OCI-LY3 (cell line): ENCODE measurements at regions not wholly inside any gene's neighbourhood (a gene's known extent, or its start where the extent isn't known, plus 50 kb on each side); places are given as distances from the start of the nearest gene placed in this dataset.

Source experiments
- H2AFZ ChIP-seq: fragments of 200-600, 300-600 bp; shearing (Covaris generic); 2 replicates; pipeline ENCODE4 v1.6.0; 2014; ENCODE audit warnings: antibody characterized with exemption, low read depth, low read length
- H3K27ac ChIP-seq: fragments of 200-600, 300-600 bp; sonication (generic); 2 replicates; pipeline ENCODE4 v1.5.1; 2014; ENCODE audit warnings: mild to moderate bottlenecking, low read length, moderate library complexity, mixed read lengths
- H3K27me3 ChIP-seq: fragments of 200-600, 300-600 bp; sonication (generic); 2 replicates; pipeline ENCODE4 v1.6.1; 2014; ENCODE audit warnings: low read depth, low read length, mixed read lengths
- H3K36me3 ChIP-seq: fragments of 200-600, 300-600 bp; sonication (generic); replicated peaks from 2 replicates; pipeline ENCODE3; 2014; ENCODE audit warnings: low read depth, low read length, mixed read lengths
- H3K4me1 ChIP-seq: fragments of 300-600, 200-600 bp; sonication (generic); 2 replicates; pipeline ENCODE4 v1.6.1; 2014; ENCODE audit warnings: low read length, mixed read lengths
- H3K4me2 ChIP-seq: fragments of 200-600, 300-600 bp; sonication (generic); 2 replicates; pipeline ENCODE4 v1.6.1; 2014; ENCODE audit warnings: low read length, mixed read lengths
- H3K4me3 ChIP-seq: fragments of 300-600, 200-600 bp; sonication (generic); 2 replicates; pipeline ENCODE4 v1.5.1; 2014; ENCODE audit warnings: antibody characterized with exemption, mild to moderate bottlenecking, low read length, moderate library complexity
- H3K79me2 ChIP-seq: fragments of 300-600, 200-600 bp; shearing (Covaris generic); 2 replicates; pipeline ENCODE4 v1.6.1; 2014; ENCODE audit warnings: mild to moderate bottlenecking, low read length, mixed read lengths
- H3K9ac ChIP-seq: fragments of 300-600, 200-600 bp; shearing (Covaris generic); 2 replicates; pipeline ENCODE4 v1.6.0; 2014; ENCODE audit warnings: mild to moderate bottlenecking, low read length, moderate library complexity
- H3K9me3 ChIP-seq: fragments of 200-600, 300-600 bp; shearing (Covaris generic); 2 replicates; pipeline ENCODE4 v1.6.1; 2014; ENCODE audit warnings: low read length, mixed read lengths; ENCODE audit not compliant: insufficient read depth
- H4K20me1 ChIP-seq: fragments of 200-600, 300-600 bp; sonication (generic); 2 replicates; pipeline ENCODE4 v1.6.1; 2016; ENCODE audit warnings: low read length, mixed read lengths; ENCODE audit not compliant: insufficient read depth
- EZH2phosphoT487 ChIP-seq: fragments of 200-600 bp; shearing (Covaris generic); IDR thresholded peaks from 2 replicates; pipeline ENCODE4 v1.6.1; 2018; ENCODE audit warnings: antibody characterized with exemption, mixed run types, low read depth
- TF ChIP-seq, protein P1 (sequence below): fragments of 200-600, 300-600 bp; sonication (generic); IDR thresholded peaks from 2 replicates; pipeline ENCODE4 v1.5.1; 2014; ENCODE audit warnings: antibody characterized with exemption, low read length, low read depth

DNA sequence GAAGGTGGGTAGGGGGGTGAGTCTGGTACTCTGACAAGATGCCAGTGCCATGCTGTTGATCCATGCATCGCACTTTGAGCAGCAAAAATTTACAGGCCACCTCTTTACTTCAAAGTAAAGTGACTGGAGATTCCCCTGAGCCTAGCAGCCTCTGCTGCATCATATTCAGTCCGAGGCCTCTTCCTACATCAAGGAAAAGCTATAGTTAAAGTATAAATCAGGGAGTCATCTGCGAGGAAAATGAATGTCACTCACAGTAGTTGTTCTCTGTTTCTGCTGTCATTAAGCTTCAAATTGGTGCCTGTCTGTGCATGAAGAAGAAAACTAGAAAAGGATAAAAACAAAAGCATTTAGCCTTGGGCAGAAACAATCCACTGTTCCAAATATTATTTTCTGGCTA, 706.2 kb downstream of the TBL1XR1 start:
- Histone ChIP-seq H3K9me3 (peaks cover 3% of the 10 kb centered on the region; the same call in 1 of the 2 replicates), H3K9ac (no peak overlapping the region), H3K36me3 (no peaks in the 10 kb centered on the region), H4K20me1 (no peaks in the 10 kb centered on the region), H2AFZ (no peak overlapping the region), H3K79me2 (no peaks in the 10 kb centered on the region), H3K4me2 (no peak overlapping the region), H3K4me1 (peaks cover 14% of the 10 kb centered on the region; the same call in 1 of the 2 replicates), H3K27ac (no peak overlapping the region), H3K27me3 (no peaks in the 10 kb centered on the region), H3K4me3 (no peak overlapping the region)
- TF ChIP-seq EZH2phosphoT487 = no peak
- TF ChIP-seq, protein P1, sequence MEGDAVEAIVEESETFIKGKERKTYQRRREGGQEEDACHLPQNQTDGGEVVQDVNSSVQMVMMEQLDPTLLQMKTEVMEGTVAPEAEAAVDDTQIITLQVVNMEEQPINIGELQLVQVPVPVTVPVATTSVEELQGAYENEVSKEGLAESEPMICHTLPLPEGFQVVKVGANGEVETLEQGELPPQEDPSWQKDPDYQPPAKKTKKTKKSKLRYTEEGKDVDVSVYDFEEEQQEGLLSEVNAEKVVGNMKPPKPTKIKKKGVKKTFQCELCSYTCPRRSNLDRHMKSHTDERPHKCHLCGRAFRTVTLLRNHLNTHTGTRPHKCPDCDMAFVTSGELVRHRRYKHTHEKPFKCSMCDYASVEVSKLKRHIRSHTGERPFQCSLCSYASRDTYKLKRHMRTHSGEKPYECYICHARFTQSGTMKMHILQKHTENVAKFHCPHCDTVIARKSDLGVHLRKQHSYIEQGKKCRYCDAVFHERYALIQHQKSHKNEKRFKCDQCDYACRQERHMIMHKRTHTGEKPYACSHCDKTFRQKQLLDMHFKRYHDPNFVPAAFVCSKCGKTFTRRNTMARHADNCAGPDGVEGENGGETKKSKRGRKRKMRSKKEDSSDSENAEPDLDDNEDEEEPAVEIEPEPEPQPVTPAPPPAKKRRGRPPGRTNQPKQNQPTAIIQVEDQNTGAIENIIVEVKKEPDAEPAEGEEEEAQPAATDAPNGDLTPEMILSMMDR = no peak

GRCh38 chr3:176490357-176490756, 706.9 kb downstream of the TBL1XR1 start:
- Histone ChIP-seq H2AFZ (no peak overlapping the region), H3K4me1 (peaks cover 14% of the 10 kb centered on the region; the same call in 1 of the 2 replicates), H3K27me3 (no peaks in the 10 kb centered on the region), H3K9ac (no peak overlapping the region), H3K4me2 (no peak overlapping the region), H3K4me3 (no peak overlapping the region), H3K9me3 (peaks cover 3% of the 10 kb centered on the region; the same call in 1 of the 2 replicates), H3K27ac (no peak overlapping the region), H3K79me2 (no peaks in the 10 kb centered on the region), H4K20me1 (no peaks in the 10 kb centered on the region), H3K36me3 (no peaks in the 10 kb centered on the region)
- TF ChIP-seq, protein P1 = no peak
- TF ChIP-seq EZH2phosphoT487 = no peak

DNA sequence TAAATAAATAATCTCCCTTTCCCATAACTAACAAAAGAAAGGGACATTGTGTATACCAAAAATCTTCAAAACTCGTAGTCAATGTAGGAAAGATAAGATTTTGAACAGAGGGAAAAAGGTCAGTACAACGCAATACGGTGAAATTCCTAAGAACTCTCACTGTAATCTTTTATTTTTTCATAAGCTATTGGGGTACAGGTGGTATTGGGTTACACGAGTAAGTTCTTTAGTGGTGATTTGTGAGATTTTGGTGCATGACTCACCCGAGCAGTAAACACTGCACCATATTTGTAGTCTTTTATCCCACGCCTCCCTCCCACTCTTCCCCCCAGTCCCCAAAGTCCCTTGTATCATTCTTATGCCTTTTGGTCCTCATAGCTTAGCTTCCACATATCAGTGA, 718.0 kb downstream of the TBL1XR1 start:
- Histone ChIP-seq H3K9ac (no peak overlapping the region), H2AFZ (no peak overlapping the region), H3K4me3 (no peak overlapping the region), H3K4me2 (no peak overlapping the region), H3K4me1 (no peaks in the 10 kb centered on the region), H4K20me1 (no peaks in the 10 kb centered on the region), H3K36me3 (no peaks in the 10 kb centered on the region), H3K9me3 (no peaks in the 10 kb centered on the region), H3K27me3 (no peaks in the 10 kb centered on the region), H3K27ac (no peak overlapping the region), H3K79me2 (no peaks in the 10 kb centered on the region)
- TF ChIP-seq, protein P1 = no peak
- TF ChIP-seq EZH2phosphoT487 = no peak

DNA sequence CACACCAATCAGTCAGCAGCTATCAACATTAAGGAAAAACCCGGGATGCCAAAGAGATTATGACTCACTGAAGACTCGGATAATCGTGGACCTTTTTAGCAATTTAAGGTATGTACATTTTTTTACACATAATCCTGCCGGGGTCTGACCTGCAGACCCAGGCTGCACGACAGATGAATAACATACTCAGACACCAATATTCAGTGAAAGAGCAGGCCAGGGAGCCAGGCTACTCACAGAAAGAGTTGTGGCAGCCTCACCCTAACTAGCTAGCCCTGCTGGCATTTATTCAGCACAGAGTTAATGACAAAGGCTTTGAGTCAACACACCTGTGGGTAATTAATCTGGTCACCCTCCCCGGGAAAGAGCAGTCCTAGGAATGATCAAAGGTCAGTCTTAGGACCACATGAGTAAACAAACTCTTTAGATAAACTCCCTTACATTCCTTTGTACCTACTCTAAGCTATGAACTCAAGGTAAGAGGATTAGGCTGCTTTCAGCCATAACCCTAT, 727.5 kb downstream of the TBL1XR1 start:
- H3K4me3 ChIP-seq = no peak overlapping the region
- no peaks in the 10 kb centered on the region for H3K27me3 ChIP-seq
- no peaks in the 10 kb centered on the region for H3K36me3 ChIP-seq
- H3K9me3 ChIP-seq = no peaks in the 10 kb centered on the region
- no peaks in the 10 kb centered on the region for H3K79me2 ChIP-seq
- TF ChIP-seq EZH2phosphoT487 = no peak
- TF ChIP-seq, protein P1 = no peak
- H2AFZ ChIP-seq = no peak overlapping the region
- H3K4me2 ChIP-seq = no peak overlapping the region
- no peak overlapping the region for H3K9ac ChIP-seq
- H3K27ac ChIP-seq = no peak overlapping the region
- no peaks in the 10 kb centered on the region for H4K20me1 ChIP-seq
- no peaks in the 10 kb centered on the region for H3K4me1 ChIP-seq
